Heart left ventricle (tissue), 16 donors: ENCODE measurements at regions not wholly inside any gene's neighbourhood (a gene's known extent, or its start where the extent isn't known, plus 50 kb on each side); places are given as distances from the start of the nearest gene placed in this dataset.
A peak's percentile ranks its signal among the peaks of the same experiment; 100 is the strongest.

Experiments
- ATAC-seq, 4 donors: fragments of 200-7000 bp; cut with Tn5 transposase; one replicate each; pipeline ENCODE4 v1.9.1; 2020 to 2022; ENCODE audit warnings: moderate library complexity in 4 of 4, mild to moderate bottlenecking in 3 of 4, moderate number of reproducible peaks in 1 of 4
- DNase-seq, 5 donors: peaks; one replicate each; pipeline ENCODE4 v3.0.0-alpha.2; 2020
- H3K27ac ChIP-seq, 12 donors: fragments of 200-600 bp; sonication (generic) in 4 of 12; one replicate each; pipeline versions ENCODE4 v1.5.0 to v1.8.0; 2016 to 2022; ENCODE audit warnings: mild to moderate bottlenecking in 2 of 12
- H3K27me3 ChIP-seq, 9 donors: fragments of 200-600 bp; sonication (generic) in 2 of 9; one replicate each; pipeline versions ENCODE4 v1.5.1 to v1.8.0; 2016 to 2022; ENCODE audit warnings: mild to moderate bottlenecking in 3 of 9
- H3K36me3 ChIP-seq, 9 donors: fragments of 200-600 bp; sonication (generic) in 2 of 9; one replicate each; pipeline versions ENCODE4 v1.5.0 to v1.8.0; 2018 to 2022; ENCODE audit warnings: mild to moderate bottlenecking in 2 of 9
- H3K4me1 ChIP-seq, 12 donors: fragments of 200-600 bp; sonication (generic) in 4 of 12; one replicate each; pipeline versions ENCODE4 v1.5.0 to v1.8.0; 2016 to 2022; ENCODE audit warnings: mild to moderate bottlenecking in 3 of 12
- H3K4me3 ChIP-seq, 12 donors: fragments of 200-600 bp; sonication (generic) in 4 of 12; one replicate each; pipeline versions ENCODE4 v1.5.0 to v1.8.0; 2017 to 2022; ENCODE audit warnings: mild to moderate bottlenecking in 9 of 12, moderate library complexity in 4 of 12
- H3K9me3 ChIP-seq, 12 donors: fragments of 200-600 bp; sonication (generic) in 4 of 12; one replicate each; pipeline versions ENCODE4 v1.5.0 to v1.8.0; 2016 to 2022; ENCODE audit warnings: mild to moderate bottlenecking in 1 of 12
- CTCF ChIP-seq, 12 donors: fragments of 200-600 bp; sonication (generic) in 4 of 12; IDR thresholded peaks; one replicate each; pipeline versions ENCODE4 v1.5.0 to v1.8.0; 2018 to 2022; ENCODE audit warnings: antibody characterized with exemption in 12 of 12, mild to moderate bottlenecking in 5 of 12
- POLR2A ChIP-seq, 2 donors: fragments of 450-650 bp; IDR thresholded peaks; one replicate each; pipeline ENCODE4 v1.6.1; 2017; ENCODE audit warnings: antibody characterized with exemption in 2 of 2, mild to moderate bottlenecking in 2 of 2, moderate library complexity in 2 of 2
- WGBS, 4 donors: extraction: QIAGEN DNeasy Blood & Tissue Kit in 2 of 4; methylation state at CpG; one replicate each; pipeline versions ENCODE4 v1.1.5 to v1.1.7; 2013 to 2018; 5-methylcytosine and 5-hydroxymethylcytosine counted together
- intact Hi-C, 10 donors: fragments of 100-400 bp; cut with DNase I; formaldehyde crosslinking; loops; one replicate each; pipeline versions ENCODE4 v1.11.1 to v1.14.2; 2022
- donor health status: ischemic (EF 13 %, LVEDD 7.1; RV severe dilation, severe dysfunction).
- donor health status: healthy with polysubstance abuse.
- donor health status: DM: no; HTN: yes; CAD: no.
- donor health status: DM: no; HTN: no; CAD: no.
- donor health status: ischemic (EF 25% LVEDD 6.9; RV normal size, moderate dysfunction).
- donor health status: ischemic (EF 25% LVEDD 5.7; RV mildly dilated, moderate dysfunction).
- donor health status: healthy.
- donor health status: DM: yes; HTN: yes; CAD: no.
- donor health status: ischemic (EF 35%, LVEDD 5.7; RV mildly dilated, moderate dysfunction).
- donor health status: nonischemic (EF 11% LVEDD 7.7; RV severe dilation, severe dysfunction).
- donor health status: DM: yes; HTN: yes; CAD: no.
- donor health status: PGD.
- donor health status: ischemic (EF 29% LVEDD 5.4; RV normal size, mild dysfunction).
- donor health status: nonischemic (EF 23%, LVEDD 6.1; RV moderate dilation, normal function).

- no peaks in the 10 kb centered on the region for H3K27me3 ChIP-seq
- peak in 1 of 5 donors; percentile 40 for DNase-seq
- TF ChIP-seq CTCF (IDR thresholded peaks at IDR 0.05) (no peak), POLR2A (IDR thresholded peaks at IDR 0.05) (no peak)
- no peak overlapping the region for H3K27ac ChIP-seq
- peak in 3 of 4 donors; percentile 52 to 82 (median 78) for ATAC-seq
- H3K4me1 ChIP-seq: peaks cover 0 to 9% (median 0%) of the 10 kb centered on the region in 12 donors
- H3K9me3 ChIP-seq: no peaks in the 10 kb centered on the region
- H3K4me3 ChIP-seq: no peak overlapping the region
- WGBS, 4 donors: 46 to 68% (median 54%) methylated on average over 3 of the region's 3 CpGs
- no peaks in the 10 kb centered on the region for H3K36me3 ChIP-seq
- intact Hi-C loops: no loop called here
Observed at GRCh38 chr2:222776792-222777191, 84.0 kb upstream of the ACSL3 start.

- no peak overlapping the region for H3K27ac ChIP-seq
- ATAC-seq: no peak
Observed at GRCh38 chr2:222778400-222778799, 82.4 kb upstream of the ACSL3 start.

GRCh38 chr2:222779145-222779832 is 81.5 kb upstream of the ACSL3 start:
- peaks cover 0 to 9% (median 0%) of the 10 kb centered on the region in 12 donors for H3K4me1 ChIP-seq
- no peaks in the 10 kb centered on the region for H3K27me3 ChIP-seq
- no peaks in the 10 kb centered on the region for H3K9me3 ChIP-seq
- DNase-seq (no peak), ATAC-seq (no peak)
- TF ChIP-seq CTCF (IDR thresholded peaks at IDR 0.05) (no peak), POLR2A (IDR thresholded peaks at IDR 0.05) (no peak)
- no peak overlapping the region for H3K4me3 ChIP-seq
- intact Hi-C loops: no loop called here
- WGBS, 4 donors: 72 to 83% (median 78%) methylated on average over 5 of the region's 5 CpGs
- H3K36me3 ChIP-seq: no peaks in the 10 kb centered on the region
- no peak overlapping the region for H3K27ac ChIP-seq

More at GRCh38 chr2:222778400-222778799, 82.4 kb upstream of the ACSL3 start:
- Histone ChIP-seq H3K36me3 (no peaks in the 10 kb centered on the region), H3K4me3 (no peak overlapping the region), H3K27me3 (no peaks in the 10 kb centered on the region), H3K9me3 (no peaks in the 10 kb centered on the region), H3K4me1 (peaks cover 0 to 9% (median 0%) of the 10 kb centered on the region in 12 donors)
- TF ChIP-seq POLR2A (IDR thresholded peaks at IDR 0.05) (no peak), CTCF (IDR thresholded peaks at IDR 0.05) (no peak)
- intact Hi-C loops: no loop called here
- 74 to 92% (median 89%) methylated on average over 3 of the region's 3 CpGs for WGBS, 4 donors
- DNase-seq: no peak

- Histone ChIP-seq H3K36me3 (no peaks in the 10 kb centered on the region), H3K9me3 (no peaks in the 10 kb centered on the region), H3K27me3 (no peaks in the 10 kb centered on the region), H3K4me3 (no peak overlapping the region), H3K4me1 (peaks cover 0 to 6% (median 0%) of the 10 kb centered on the region in 12 donors), H3K27ac (no peak overlapping the region)
- TF ChIP-seq CTCF (IDR thresholded peaks at IDR 0.05): no peak
- TF ChIP-seq POLR2A (IDR thresholded peaks at IDR 0.05): no peak
- WGBS, 4 donors: 83 to 92% (median 89%) methylated on average over 4 of the region's 4 CpGs
- ATAC-seq (no peak), DNase-seq (no peak)
- intact Hi-C loops: loop anchor here in 1 of 10 donors (10.0 kb wide), 1 partner anchor 65 kb away; no protein-coding TSS in a partner anchor
Observed at GRCh38 chr2:222780051-222780450, 80.8 kb upstream of the ACSL3 start.
